ENCODE measurements at regions not wholly inside any gene's neighbourhood (a gene's known extent, or its start where the extent isn't known, plus 50 kb on each side); places are given as distances from the start of the nearest gene placed in this dataset.

DNA sequence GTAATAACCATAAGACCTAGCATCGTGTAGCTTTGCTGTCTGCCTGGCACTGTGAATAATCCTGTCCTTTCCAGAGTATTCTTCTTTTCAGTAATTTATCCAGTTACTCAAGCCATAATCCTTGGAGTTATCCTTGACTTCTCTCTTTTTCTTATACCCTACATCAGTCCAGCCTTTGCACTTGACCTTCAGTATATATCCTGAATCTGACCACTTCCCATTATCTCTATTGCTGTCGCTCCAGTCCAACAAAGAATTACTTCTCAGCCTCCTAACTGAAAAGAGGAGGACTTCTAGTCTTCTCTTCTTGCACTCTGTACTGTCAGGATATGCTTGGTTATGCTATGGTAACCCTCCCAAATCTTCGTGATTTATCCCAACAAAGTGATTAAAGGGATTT, 393.8 kb downstream of the SHQ1 start:
- TF ChIP-seq, protein P1, sequence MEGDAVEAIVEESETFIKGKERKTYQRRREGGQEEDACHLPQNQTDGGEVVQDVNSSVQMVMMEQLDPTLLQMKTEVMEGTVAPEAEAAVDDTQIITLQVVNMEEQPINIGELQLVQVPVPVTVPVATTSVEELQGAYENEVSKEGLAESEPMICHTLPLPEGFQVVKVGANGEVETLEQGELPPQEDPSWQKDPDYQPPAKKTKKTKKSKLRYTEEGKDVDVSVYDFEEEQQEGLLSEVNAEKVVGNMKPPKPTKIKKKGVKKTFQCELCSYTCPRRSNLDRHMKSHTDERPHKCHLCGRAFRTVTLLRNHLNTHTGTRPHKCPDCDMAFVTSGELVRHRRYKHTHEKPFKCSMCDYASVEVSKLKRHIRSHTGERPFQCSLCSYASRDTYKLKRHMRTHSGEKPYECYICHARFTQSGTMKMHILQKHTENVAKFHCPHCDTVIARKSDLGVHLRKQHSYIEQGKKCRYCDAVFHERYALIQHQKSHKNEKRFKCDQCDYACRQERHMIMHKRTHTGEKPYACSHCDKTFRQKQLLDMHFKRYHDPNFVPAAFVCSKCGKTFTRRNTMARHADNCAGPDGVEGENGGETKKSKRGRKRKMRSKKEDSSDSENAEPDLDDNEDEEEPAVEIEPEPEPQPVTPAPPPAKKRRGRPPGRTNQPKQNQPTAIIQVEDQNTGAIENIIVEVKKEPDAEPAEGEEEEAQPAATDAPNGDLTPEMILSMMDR (IDR thresholded peaks at IDR 0.05; ENCODE audit: control extremely low read depth, extremely low read depth) = no peak
- Histone ChIP-seq H3K36me3 (ENCODE audit: control insufficient read depth in 4 of 4, insufficient read depth in 4 of 4, low read length in 4 of 4) (no peaks in the 10 kb centered on the region), H3K9ac (ENCODE audit: insufficient read depth in 1 of 2, low read length in 2 of 2) (no peak overlapping the region), H3K4me3 (no peak overlapping the region), H3K9me3 (ENCODE audit: control insufficient read depth in 4 of 4, insufficient read depth in 3 of 4, low read length in 3 of 4) (no peaks in the 10 kb centered on the region), H3K27ac (ENCODE audit: low read depth in 1 of 2, low read length in 1 of 2) (no peak overlapping the region), H3K4me1 (ENCODE audit: control insufficient read depth in 5 of 5, insufficient read depth in 5 of 5, low read length in 5 of 5) (peaks cover 0 to 1% (median 0%) of the 10 kb centered on the region in 5 donors), H3K27me3 (ENCODE audit: control insufficient read depth in 3 of 3, insufficient read depth in 3 of 3, low read length in 2 of 3) (peaks cover 0 to 9% (median 0%) of the 10 kb centered on the region in 3 donors)
- 85 to 91% methylated on average over 3 of the region's 3 CpGs for WGBS, 2 donors
- ATAC-seq (ENCODE audit: insufficient read depth, low FRiP score) = no peak
- DNase-seq = no peak

DNA sequence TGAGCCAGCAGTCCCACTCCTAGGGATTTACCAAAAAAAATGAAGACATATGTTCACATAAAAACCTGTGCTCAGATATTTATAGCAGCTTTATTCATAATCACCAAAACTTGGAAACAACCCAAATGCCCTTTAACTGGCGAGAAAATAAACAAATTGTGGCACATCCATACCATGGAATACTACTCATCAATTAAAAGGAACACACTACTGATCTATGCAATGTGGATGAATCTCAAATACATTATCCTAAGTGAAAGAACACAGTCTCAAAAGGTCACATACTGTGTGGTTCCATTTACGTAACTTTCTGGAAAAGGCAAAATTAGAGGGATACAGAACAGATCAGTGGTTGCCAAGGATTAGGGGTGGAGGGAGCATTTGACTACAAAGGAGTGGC, 394.5 kb downstream of the SHQ1 start:
- DNase-seq (no peak), ATAC-seq (ENCODE audit: insufficient read depth, low FRiP score) (no peak)
- no peak overlapping the region for H3K9ac ChIP-seq (ENCODE audit: insufficient read depth in 1 of 2, low read length in 2 of 2)
- H3K36me3 ChIP-seq (ENCODE audit: control insufficient read depth in 4 of 4, insufficient read depth in 4 of 4, low read length in 4 of 4) = no peaks in the 10 kb centered on the region
- H3K9me3 ChIP-seq (ENCODE audit: control insufficient read depth in 4 of 4, insufficient read depth in 3 of 4, low read length in 3 of 4) = no peaks in the 10 kb centered on the region
- H3K4me1 ChIP-seq (ENCODE audit: control insufficient read depth in 5 of 5, insufficient read depth in 5 of 5, low read length in 5 of 5) = peaks cover 0 to 1% (median 0%) of the 10 kb centered on the region in 5 donors
- H3K4me3 ChIP-seq = no peak overlapping the region
- no peak overlapping the region for H3K27ac ChIP-seq (ENCODE audit: low read depth in 1 of 2, low read length in 1 of 2)
- peaks cover 0 to 9% (median 0%) of the 10 kb centered on the region in 3 donors for H3K27me3 ChIP-seq (ENCODE audit: control insufficient read depth in 3 of 3, insufficient read depth in 3 of 3, low read length in 2 of 3)
- WGBS, 2 donors = 92 to 94% methylated on average over 2 of the region's 2 CpGs
- TF ChIP-seq, protein P1 (IDR thresholded peaks at IDR 0.05; ENCODE audit: control extremely low read depth, extremely low read depth) = no peak

DNA sequence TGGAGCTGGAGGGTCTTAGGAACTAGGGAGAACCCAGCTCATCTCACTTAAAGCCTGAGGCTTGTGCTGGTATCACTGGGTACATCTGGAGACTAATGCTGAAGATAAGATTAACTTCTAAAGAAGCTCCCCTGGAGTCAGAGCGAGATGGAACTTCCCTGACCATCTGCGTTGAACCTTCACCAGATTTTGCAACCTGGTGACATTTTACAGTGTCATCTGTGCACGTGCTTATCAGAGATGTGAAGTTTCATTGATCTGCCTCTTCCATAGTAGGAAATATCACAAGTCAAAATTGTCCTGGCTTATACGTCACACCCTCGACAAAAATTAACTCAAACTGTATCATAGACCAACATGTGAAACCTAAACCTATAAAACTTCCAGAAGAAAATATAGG, 395.5 kb downstream of the SHQ1 start:
- no peaks in the 10 kb centered on the region for H3K9me3 ChIP-seq (ENCODE audit: control insufficient read depth in 4 of 4, insufficient read depth in 3 of 4, low read length in 3 of 4)

More for the DNA sequence above, 395.5 kb downstream of the SHQ1 start:
- TF ChIP-seq, protein P1 (IDR thresholded peaks at IDR 0.05; ENCODE audit: control extremely low read depth, extremely low read depth) = no peak
- DNase-seq (no peak), ATAC-seq (ENCODE audit: insufficient read depth, low FRiP score) (no peak)
- Histone ChIP-seq H3K27me3 (ENCODE audit: control insufficient read depth in 3 of 3, insufficient read depth in 3 of 3, low read length in 2 of 3) (peaks cover 0 to 9% (median 0%) of the 10 kb centered on the region in 3 donors), H3K4me1 (ENCODE audit: control insufficient read depth in 5 of 5, insufficient read depth in 5 of 5, low read length in 5 of 5) (no peaks in the 10 kb centered on the region), H3K27ac (ENCODE audit: low read depth in 1 of 2, low read length in 1 of 2) (no peak overlapping the region), H3K9ac (ENCODE audit: insufficient read depth in 1 of 2, low read length in 2 of 2) (no peak overlapping the region), H3K36me3 (ENCODE audit: control insufficient read depth in 4 of 4, insufficient read depth in 4 of 4, low read length in 4 of 4) (no peaks in the 10 kb centered on the region), H3K4me3 (no peak overlapping the region)
- WGBS, 2 donors = 85 to 86% methylated on average over 5 of the region's 5 CpGs
